GM12878 (cell line): ENCODE measurements at regions not wholly inside any gene's neighbourhood (a gene's known extent, or its start where the extent isn't known, plus 50 kb on each side); places are given as distances from the start of the nearest gene placed in this dataset.

Source experiments
- ATAC-seq: fragments of 200-7000 bp; cut with Tn5 transposase; 3 replicates; pipeline ENCODE4 v1.9.1; 2020; ENCODE audit warnings: mild to moderate bottlenecking, moderate library complexity
- BruUV-seq: library from RNA; stranded (reverse); fragments of 400-500 nt; replicated peaks from 2 replicates; lab custom pipeline; 2021; lab: Mats Ljungman, UMichigan
- CTCF ChIA-PET: fragments of 300-600 bp; sonication (Branson Sonifier 250); formaldehyde crosslinking; extraction: SDS; loops from one replicate; lab custom pipeline; 2021; ENCODE audit warnings: inconsistent platforms; lab: Yijun Ruan, JAX
- POLR2A ChIA-PET: fragments of 350-600 bp; formaldehyde crosslinking; extraction: SDS; loops from one replicate; lab custom pipeline; 2021; ENCODE audit warnings: inconsistent platforms; lab: Charles Lee
- RAD21 ChIA-PET: fragments of 300-600 bp; sonication (Branson Sonifier 250); formaldehyde crosslinking; loops from one replicate; lab custom pipeline; 2023; ENCODE audit warnings: antibody characterized with exemption; ENCODE audit not compliant: unreplicated experiment; lab: Charles Lee
- SMC1A ChIA-PET: fragments of 300-600 bp; sonication (Branson Sonifier 250); formaldehyde crosslinking; loops from one replicate; lab custom pipeline; 2023; ENCODE audit not compliant: unreplicated experiment, uncharacterized antibody; lab: Charles Lee
- DNase-seq: peaks from one replicate; pipeline ENCODE4 v3.0.0-alpha.2; 2011; ENCODE audit warnings: low read depth, low spot score
- FAIRE-seq: peaks from 3 replicates; lab custom pipeline; 2011; peaks lifted over from hg19 to GRCh38; lab: Jason Lieb, UNC
- H2AFZ ChIP-seq: 2 replicates; pipeline ENCODE4 v1.6.0; 2011; ENCODE audit warnings: low read depth, low read length, control low read depth; ENCODE audit not compliant: control insufficient read depth
- H3K27ac ChIP-seq: 2 replicates; pipeline ENCODE4 v1.5.1; 2011; ENCODE audit warnings: control low read depth; ENCODE audit not compliant: control insufficient read depth, insufficient read depth
- H3K27me3 ChIP-seq, 2 experiments: replicated peaks in 1 of 2; 2 replicates each; pipeline versions ENCODE4 v1.6.0 to v1.6.1; 2011; ENCODE audit warnings: low read length in 1 of 2; ENCODE audit not compliant: control insufficient read depth in 2 of 2, insufficient read depth in 2 of 2
- H3K36me3 ChIP-seq, 2 experiments: 2 replicates each; pipeline ENCODE4 v1.5.1; 2011; ENCODE audit warnings: low read length in 1 of 2; ENCODE audit not compliant: control insufficient read depth in 2 of 2, insufficient read depth in 2 of 2
- H3K4me1 ChIP-seq: 2 replicates; pipeline ENCODE4 v1.6.1; 2011; ENCODE audit warnings: mild to moderate bottlenecking, low read length, moderate library complexity, mixed read lengths; ENCODE audit not compliant: control insufficient read depth, insufficient read depth
- H3K4me2 ChIP-seq: 2 replicates; pipeline ENCODE4 v1.6.0; 2011; ENCODE audit warnings: control low read depth; ENCODE audit not compliant: control insufficient read depth, insufficient read depth
- H3K4me3 ChIP-seq: fragments of 200-600 bp; sonication (generic); 2 replicates; pipeline ENCODE4 v1.5.1; 2016
- H3K79me2 ChIP-seq: 2 replicates; pipeline ENCODE4 v1.6.0; 2011; ENCODE audit warnings: low read length; ENCODE audit not compliant: control insufficient read depth, insufficient read depth
- H3K9ac ChIP-seq: 2 replicates; pipeline ENCODE4 v1.8.0; 2011; ENCODE audit warnings: low read length, control low read depth, mixed read lengths; ENCODE audit not compliant: control insufficient read depth, insufficient read depth
- H3K9me3 ChIP-seq: replicated peaks from 3 replicates; pipeline ENCODE4 v1.5.1; 2011; ENCODE audit warnings: mild to moderate bottlenecking, low read length; ENCODE audit not compliant: control insufficient read depth, insufficient read depth
- H4K20me1 ChIP-seq: 2 replicates; pipeline ENCODE4 v1.6.0; 2011; ENCODE audit not compliant: control insufficient read depth, insufficient read depth
- BMI1 ChIP-seq: fragments of 450-650 bp; IDR thresholded peaks from 2 replicates; pipeline ENCODE4 v1.6.1; 2016; ENCODE audit warnings: mild to moderate bottlenecking, moderate library complexity, borderline replicate concordance
- GABPA ChIP-seq: IDR thresholded peaks from 2 replicates; pipeline ENCODE4 v1.6.1; 2014; ENCODE audit warnings: antibody characterized with exemption, low read depth, mild to moderate bottlenecking, inconsistent platforms
- MEF2B ChIP-seq: fragments of 450-650 bp; IDR thresholded peaks from 2 replicates; pipeline ENCODE4 v1.6.1; 2018; ENCODE audit warnings: mild to moderate bottlenecking, moderate library complexity; ENCODE audit not compliant: partially characterized antibody, poor library complexity, severe bottlenecking
- MYC ChIP-seq: IDR thresholded peaks from 2 replicates; pipeline ENCODE4 v1.6.1; 2011; ENCODE audit warnings: mild to moderate bottlenecking, low read length, moderate library complexity, inconsistent platforms; ENCODE audit not compliant: insufficient read depth, insufficient replicate concordance, insufficient read length, severe bottlenecking
- NR2C1 ChIP-seq: fragments of 450-650 bp; IDR thresholded peaks from 2 replicates; pipeline ENCODE4 v1.6.1; 2017; ENCODE audit warnings: antibody characterized with exemption, mild to moderate bottlenecking, moderate library complexity
- NR2F1 ChIP-seq: fragments of 450-650 bp; conservative IDR thresholded peaks from 2 replicates; pipeline ENCODE4 v1.6.1; 2017; ENCODE audit warnings: mild to moderate bottlenecking
- NRF1 ChIP-seq: conservative IDR thresholded peaks from 2 replicates; pipeline ENCODE4 v1.6.1; 2011; ENCODE audit warnings: mild to moderate bottlenecking, low read depth, low read length, improper control_type of control experiment
- POLR2A ChIP-seq: IDR thresholded peaks from 2 replicates; pipeline ENCODE4 v1.6.1; 2011; ENCODE audit warnings: low read depth, mild to moderate bottlenecking, low read length
- SP1 ChIP-seq: IDR thresholded peaks from one replicate; pipeline ENCODE4 v1.6.1; 2011; ENCODE audit warnings: low read depth, low read length
- SREBF1 ChIP-seq: IDR thresholded peaks from 2 replicates; pipeline ENCODE4 v1.6.1; 2012; ENCODE audit warnings: mild to moderate bottlenecking, low read length
- in situ Hi-C: fragments of 300-500 bp; cut with MboI; formaldehyde crosslinking; loops from 9 replicates; pipeline ENCODE4 v1.14.3; 2018; ENCODE audit warnings: mixed read lengths
- intact Hi-C: fragments of 100-400 bp; cut with micrococcal nuclease; formaldehyde crosslinking; loops from one replicate; pipeline ENCODE4 v1.14.2; 2022; ENCODE audit not compliant: unreplicated experiment
- TF ChIP-seq, protein P1 (sequence below): fragments of 450-650 bp; conservative IDR thresholded peaks from 2 replicates; pipeline ENCODE4 v1.6.1; 2017; ENCODE audit warnings: mild to moderate bottlenecking, moderate library complexity
- TF ChIP-seq, protein P2 (sequence below): fragments of 450-650 bp; formaldehyde crosslinking; IDR thresholded peaks from 2 replicates; pipeline ENCODE4 v1.5.0; 2022; ENCODE audit warnings: mild to moderate bottlenecking, missing genetic modification characterization

DNA sequence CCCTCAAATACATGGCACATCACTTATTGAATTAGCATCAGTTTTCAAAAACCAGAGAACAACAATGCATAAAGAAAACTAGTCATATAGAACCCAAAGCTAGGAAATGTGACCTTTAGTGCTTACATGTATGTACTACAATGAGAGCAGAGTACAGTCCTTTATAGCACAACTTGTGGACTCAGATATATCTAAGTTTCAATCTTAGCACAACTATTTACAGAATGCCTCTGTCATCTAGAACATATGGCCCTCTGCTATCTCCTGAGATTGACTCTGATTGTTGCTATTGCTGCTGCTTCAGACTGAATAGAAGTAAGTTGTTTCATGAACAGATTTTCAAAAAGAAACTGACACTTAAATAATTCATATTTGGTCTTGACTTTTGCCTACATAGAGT lies 1536.2 kb downstream of the EFNA5 start:
- CTCF ChIA-PET = no interaction called here

More for the DNA sequence above, 1536.2 kb downstream of the EFNA5 start:
- H3K27ac ChIP-seq = no peak overlapping the region
- H3K27me3 ChIP-seq = no peaks in the 10 kb centered on the region
- TF ChIP-seq SP1 (no peak), NR2F1 (no peak), MYC (no peak), SREBF1 (no peak), BMI1 (no peak), NRF1 (no peak), MEF2B (no peak), NR2C1 (no peak), POLR2A (no peak), GABPA (no peak)
- TF ChIP-seq, protein P1, sequence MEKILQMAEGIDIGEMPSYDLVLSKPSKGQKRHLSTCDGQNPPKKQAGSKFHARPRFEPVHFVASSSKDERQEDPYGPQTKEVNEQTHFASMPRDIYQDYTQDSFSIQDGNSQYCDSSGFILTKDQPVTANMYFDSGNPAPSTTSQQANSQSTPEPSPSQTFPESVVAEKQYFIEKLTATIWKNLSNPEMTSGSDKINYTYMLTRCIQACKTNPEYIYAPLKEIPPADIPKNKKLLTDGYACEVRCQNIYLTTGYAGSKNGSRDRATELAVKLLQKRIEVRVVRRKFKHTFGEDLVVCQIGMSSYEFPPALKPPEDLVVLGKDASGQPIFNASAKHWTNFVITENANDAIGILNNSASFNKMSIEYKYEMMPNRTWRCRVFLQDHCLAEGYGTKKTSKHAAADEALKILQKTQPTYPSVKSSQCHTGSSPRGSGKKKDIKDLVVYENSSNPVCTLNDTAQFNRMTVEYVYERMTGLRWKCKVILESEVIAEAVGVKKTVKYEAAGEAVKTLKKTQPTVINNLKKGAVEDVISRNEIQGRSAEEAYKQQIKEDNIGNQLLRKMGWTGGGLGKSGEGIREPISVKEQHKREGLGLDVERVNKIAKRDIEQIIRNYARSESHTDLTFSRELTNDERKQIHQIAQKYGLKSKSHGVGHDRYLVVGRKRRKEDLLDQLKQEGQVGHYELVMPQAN = no peak
- TF ChIP-seq, protein P2, sequence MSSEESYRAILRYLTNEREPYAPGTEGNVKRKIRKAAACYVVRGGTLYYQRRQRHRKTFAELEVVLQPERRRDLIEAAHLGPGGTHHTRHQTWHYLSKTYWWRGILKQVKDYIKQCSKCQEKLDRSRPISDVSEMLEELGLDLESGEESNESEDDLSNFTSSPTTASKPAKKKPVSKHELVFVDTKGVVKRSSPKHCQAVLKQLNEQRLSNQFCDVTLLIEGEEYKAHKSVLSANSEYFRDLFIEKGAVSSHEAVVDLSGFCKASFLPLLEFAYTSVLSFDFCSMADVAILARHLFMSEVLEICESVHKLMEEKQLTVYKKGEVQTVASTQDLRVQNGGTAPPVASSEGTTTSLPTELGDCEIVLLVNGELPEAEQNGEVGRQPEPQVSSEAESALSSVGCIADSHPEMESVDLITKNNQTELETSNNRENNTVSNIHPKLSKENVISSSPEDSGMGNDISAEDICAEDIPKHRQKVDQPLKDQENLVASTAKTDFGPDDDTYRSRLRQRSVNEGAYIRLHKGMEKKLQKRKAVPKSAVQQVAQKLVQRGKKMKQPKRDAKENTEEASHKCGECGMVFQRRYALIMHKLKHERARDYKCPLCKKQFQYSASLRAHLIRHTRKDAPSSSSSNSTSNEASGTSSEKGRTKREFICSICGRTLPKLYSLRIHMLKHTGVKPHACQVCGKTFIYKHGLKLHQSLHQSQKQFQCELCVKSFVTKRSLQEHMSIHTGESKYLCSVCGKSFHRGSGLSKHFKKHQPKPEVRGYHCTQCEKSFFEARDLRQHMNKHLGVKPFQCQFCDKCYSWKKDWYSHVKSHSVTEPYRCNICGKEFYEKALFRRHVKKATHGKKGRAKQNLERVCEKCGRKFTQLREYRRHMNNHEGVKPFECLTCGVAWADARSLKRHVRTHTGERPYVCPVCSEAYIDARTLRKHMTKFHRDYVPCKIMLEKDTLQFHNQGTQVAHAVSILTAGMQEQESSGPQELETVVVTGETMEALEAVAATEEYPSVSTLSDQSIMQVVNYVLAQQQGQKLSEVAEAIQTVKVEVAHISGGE (CRISPR knock-in tag) = no peak
- no peak overlapping the region for H3K4me2 ChIP-seq
- DNase-seq (no peak), FAIRE-seq (peak; percentile 62), ATAC-seq (no peak)
- H3K79me2 ChIP-seq = no peaks in the 10 kb centered on the region
- H4K20me1 ChIP-seq = no peaks in the 10 kb centered on the region
- BruUV-seq = no TSS peak
- H3K9ac ChIP-seq = no peak overlapping the region
- ChIA-PET SMC1A (no interaction called here), POLR2A (no interaction called here), RAD21 (no interaction called here)
- no peak overlapping the region for H3K4me3 ChIP-seq
- H3K9me3 ChIP-seq = no peaks in the 10 kb centered on the region; the same call in 1 of the 3 replicates
- no peaks in the 10 kb centered on the region for H3K4me1 ChIP-seq
- H2AFZ ChIP-seq = no peak overlapping the region
- intact Hi-C loops = no loop called here
- in situ Hi-C loops = no loop called here
- no peaks in the 10 kb centered on the region for H3K36me3 ChIP-seq
